GM18499 (cell line): ENCODE measurements at regions not wholly inside any gene's neighbourhood (a gene's known extent, or its start where the extent isn't known, plus 50 kb on each side); places are given as distances from the start of the nearest gene placed in this dataset.
"Not testable (repeated sequence)": the region's sequence is repeated elsewhere in the genome, so short reads cannot be mapped to it uniquely, and the experiment has no call there.

Source experiments
- ATAC-seq: cut with Tn5 transposase; IDR thresholded peaks from one replicate; pipeline ENCODE4 v1.9.1; 2021; ENCODE audit warnings: moderate number of reproducible peaks; ENCODE audit not compliant: insufficient read depth, unreplicated experiment

DNA sequence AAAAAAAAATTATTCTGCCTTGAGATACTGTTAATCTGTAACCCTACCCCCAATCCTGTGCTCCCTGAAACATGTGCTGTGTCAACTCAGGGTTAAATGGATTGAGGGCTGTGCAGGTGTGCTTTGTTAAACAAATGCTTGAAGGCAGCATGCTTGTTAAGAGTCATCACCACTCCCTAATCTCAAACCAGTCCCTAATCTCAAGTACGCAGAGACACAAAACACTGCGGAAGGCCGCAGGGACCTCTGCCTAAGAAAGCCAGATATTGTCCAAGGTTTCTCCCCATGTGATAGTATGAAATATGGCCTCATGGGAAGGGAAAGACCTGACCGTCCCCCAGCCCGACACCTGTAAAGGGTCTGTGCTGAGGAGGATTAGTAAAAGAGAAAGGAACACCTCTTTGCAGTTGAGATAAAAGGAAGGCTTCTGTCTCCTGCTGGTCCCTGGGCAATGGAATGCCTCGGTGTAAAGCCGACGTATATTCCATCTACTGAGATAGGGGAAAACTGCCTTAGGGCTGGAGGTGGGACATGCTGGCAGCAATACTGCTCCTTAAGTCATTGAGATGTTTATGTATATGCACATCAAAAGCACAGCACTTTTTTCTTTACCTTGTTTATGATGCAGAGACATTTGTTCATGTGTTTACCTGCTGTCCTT, 402.6 kb downstream of the TBC1D32 start:
- not testable (repeated sequence) for ATAC-seq

DNA sequence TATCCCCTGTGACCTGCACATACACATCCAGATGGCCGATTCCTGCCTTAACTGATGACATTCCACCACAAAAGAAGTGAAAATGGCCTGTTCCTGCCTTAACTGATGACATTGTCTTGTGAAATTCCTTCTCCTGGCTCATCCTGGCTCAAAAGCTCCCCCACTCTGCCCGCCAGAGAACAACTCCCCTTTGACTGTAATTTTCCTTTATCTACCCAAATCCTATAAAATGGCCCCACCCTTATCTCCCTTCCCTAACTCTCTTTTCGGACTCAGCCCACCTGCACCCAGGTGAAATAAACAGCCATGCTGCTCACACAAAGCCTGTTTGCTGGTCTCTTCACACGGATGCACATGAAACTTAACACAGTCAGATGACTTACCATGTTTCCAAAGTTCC, 403.8 kb downstream of the TBC1D32 start:
- ATAC-seq, result not testable (repeated sequence)

DNA sequence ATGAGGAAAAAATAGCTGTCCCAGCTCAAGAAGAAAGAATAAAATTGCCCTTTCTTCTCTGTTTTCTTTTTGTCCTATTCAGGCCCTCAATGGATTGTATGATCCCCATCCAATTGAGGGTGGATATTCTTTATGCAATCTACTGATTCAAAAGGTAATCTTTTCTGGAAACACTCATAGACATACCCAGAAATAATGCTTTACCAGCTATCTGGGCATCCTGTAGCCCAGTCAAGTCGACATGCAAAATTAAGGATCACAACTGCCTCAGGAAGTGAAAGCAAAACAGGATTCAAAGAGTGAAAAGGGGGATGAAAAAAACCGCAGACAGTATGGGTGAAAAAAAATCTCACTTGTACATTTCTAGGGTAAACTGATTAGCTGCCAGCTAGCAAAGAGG, 410.1 kb downstream of the TBC1D32 start:
- ATAC-seq, result no peak

DNA sequence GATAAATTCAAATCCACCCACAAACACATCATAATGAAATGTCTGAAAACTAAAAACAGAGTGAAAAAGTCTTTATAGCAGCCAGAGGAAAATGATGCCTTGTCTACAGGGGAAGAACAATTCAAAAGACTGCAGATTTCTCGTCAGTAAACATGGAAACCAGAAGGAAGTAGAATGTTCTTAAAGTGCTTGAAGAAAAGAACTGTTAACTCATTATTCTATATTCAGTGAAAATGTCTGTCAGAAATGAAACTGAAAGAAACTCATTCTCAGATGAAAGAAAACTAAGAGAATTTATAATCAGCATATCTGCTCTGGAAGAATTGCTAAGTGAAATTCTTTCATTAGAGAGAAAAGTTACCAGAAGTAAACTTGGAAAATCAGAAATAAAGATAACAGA, 416.1 kb downstream of the TBC1D32 start:
- ATAC-seq, result peak; percentile 45

DNA sequence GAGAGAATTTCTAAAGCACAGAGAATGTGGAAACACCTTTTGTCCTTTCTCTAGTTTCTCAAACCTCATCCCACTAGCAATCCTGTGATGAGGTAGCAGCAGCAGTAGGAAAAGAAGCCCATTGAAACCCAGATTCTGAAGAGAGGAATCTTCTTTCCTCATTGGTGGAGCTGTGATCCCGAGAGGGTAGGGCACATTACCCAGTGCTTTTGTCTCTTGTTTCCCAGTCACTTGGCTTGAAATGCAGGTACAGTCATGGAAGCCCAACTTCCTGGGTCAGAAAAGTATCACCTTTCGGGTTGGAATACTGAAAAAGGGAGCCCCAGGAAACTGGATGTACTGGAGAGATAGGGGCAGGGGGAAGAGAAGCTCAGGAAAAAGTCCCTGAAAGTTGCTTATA, 417.4 kb downstream of the TBC1D32 start:
- no peak for ATAC-seq

DNA sequence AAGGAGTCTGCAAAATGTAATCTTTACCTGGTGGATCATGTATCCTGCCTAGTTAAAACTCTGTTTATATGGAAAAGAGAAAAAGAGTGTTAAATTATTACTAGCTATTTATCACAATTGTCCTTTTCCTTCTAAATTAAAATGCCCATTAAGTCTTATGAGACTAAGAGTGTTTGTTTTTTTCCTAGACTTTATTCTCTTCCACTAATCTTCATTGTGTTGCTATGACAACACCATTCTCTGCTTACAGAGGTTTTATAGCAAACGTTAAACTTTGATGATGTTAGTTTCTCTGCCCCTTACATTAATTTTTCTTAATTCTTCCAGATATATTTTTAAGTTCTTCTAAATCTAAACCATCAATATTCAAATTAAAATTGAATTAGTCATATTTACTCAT, 420.8 kb downstream of the TBC1D32 start:
- no peak for ATAC-seq

DNA sequence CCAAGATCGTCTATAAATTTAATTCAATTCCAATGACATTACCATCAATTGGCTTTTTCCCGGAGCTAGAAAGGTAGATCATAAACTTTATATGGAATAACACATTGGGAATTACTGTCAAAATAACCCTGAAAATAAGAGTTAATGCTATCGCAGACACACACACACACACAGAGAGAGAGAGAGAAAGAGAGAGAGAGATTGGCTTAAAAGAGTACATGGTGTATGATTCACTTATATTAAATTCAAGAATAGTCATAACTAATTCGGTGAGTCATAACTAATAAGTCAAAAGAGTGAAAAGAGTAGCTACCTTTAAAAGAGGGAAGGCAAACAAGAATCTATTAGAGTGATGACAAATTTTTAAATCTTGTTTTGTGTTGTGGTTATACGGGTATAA, 425.5 kb downstream of the TBC1D32 start:
- ATAC-seq, result no peak

DNA sequence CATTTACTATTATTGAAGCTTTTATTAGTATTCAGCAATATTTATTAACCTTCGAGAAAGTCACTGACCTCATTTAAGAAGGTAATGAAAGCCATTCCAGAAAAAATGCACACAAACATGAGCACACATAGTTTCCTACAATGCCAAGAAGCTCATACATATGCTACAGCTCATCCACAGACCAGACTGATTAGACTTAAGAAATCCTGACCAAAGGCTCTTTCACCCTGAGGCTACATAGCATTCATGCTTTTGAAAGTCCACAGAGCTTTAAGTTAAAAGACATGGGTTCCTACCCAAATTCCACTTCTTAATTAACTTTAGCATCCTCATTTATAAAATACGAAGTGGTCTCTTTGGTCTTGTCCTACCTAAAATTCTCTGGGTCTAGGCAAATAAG, 430.4 kb downstream of the TBC1D32 start:
- ATAC-seq, result no peak

DNA sequence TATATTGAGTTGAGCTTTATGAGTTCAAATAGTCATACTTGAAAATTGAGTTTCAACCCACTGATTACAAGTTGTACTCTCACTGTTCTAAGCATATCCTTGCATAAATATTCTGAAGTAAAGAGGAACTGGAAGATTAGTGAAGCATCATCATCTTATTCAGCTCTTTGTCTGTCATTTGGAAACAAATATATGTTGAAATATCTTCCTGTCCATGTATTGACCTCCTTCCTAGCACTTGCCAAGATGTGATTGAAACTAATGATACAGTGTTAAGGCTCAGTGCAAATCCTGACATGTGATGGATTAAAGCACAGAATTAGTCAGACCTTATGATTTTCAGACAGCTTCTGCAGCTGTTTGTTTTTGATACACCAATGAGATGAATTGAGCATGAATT, 434.3 kb downstream of the TBC1D32 start:
- ATAC-seq, result no peak

DNA sequence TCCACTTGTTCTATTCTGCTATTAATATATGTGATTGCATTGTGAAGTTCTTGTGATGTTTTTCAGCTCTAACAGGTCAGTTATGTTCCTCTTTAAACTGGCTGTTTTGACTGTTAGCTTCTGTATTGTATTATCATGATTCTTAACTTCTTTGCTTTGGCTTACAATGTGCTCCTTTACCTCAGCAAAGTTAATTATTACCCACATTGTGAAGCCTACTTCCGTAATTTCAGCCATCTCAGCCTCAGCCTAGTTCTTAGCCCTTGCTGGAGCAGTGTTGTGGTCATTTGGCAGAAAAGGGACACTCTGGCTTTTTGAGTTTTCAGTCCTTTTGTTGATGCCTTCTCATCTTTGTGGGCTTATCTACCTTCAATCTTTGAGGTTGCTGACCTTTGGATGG, 440.2 kb downstream of the TBC1D32 start:
- peak; percentile 64 for ATAC-seq

DNA sequence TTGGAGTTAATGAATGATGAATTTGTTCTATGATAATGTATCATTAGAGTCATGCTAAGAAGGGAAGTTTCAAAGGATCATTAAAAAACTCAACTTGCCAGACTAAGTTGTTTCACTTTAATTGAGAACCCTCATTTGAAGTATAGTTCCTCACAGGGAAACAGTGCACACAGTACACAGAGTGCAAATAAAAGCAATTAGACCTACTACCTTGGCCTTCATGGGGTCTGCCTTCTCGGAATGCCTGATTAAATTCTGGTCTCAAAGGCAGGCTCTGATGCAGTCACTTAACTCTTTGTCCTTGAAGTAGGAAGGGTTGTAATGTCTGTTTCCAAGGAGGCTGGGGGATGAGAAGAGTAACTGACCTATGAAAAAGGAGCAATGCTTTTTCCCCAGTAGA, 457.3 kb downstream of the TBC1D32 start:
- no peak for ATAC-seq

DNA sequence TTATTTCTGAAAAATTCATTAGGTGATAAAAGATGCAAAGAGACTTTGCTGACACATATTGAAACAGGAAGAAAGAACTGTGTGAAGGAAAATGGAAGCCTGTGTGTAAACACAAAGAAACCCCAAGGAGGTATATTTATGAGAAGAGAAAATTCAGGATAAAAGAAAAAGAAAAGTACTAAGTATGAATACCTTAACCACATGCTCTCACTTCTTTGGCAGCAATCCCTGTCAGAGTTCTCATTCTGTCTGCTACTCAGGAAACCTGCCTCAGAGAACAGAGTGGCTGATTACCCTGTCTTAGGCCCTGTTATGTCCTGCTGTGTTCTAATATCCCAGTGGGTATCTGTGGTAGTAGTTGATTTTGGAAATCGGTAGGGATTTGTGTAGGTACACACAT, 457.9 kb downstream of the TBC1D32 start:
- ATAC-seq, result peak; percentile 59

DNA sequence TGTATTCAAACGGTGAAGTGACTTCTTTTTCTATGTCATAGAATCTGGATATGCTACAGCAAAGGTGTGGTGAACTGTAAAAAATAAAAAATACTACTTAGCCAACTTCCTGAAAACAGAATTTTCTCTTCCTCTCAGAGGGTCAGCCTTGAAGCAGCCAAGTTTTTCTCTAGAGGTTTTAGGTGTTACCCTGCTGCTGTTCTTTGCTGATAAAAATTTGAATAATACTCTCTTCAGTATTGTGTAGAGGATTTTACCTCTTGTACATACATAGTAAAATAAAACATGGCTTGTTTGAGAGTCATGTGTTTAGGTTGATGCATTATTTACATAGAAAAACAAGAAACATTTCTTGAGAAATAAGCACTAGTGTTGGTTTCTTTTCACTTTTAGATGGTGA, 458.4 kb downstream of the TBC1D32 start:
- no peak for ATAC-seq

DNA sequence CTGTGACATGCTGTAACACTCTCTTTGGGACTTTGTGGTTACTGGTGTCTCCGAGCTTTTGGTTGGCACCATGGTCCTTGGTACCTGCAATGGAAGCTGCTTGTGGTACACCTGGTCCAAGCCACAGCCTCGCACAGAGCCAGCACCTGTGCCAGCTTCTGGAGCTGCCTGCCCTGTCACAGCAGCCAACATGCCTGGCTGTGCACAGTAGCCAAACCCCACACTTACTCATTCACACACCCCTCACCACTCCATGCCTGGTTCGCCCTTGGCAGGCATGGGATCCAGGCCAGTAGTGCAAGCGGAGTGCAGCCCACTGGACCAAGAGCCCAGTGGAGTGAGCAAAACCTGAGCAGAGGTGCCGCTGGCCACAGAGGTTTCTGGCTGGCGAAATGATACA, 459.9 kb downstream of the TBC1D32 start:
- ATAC-seq, result no peak

DNA sequence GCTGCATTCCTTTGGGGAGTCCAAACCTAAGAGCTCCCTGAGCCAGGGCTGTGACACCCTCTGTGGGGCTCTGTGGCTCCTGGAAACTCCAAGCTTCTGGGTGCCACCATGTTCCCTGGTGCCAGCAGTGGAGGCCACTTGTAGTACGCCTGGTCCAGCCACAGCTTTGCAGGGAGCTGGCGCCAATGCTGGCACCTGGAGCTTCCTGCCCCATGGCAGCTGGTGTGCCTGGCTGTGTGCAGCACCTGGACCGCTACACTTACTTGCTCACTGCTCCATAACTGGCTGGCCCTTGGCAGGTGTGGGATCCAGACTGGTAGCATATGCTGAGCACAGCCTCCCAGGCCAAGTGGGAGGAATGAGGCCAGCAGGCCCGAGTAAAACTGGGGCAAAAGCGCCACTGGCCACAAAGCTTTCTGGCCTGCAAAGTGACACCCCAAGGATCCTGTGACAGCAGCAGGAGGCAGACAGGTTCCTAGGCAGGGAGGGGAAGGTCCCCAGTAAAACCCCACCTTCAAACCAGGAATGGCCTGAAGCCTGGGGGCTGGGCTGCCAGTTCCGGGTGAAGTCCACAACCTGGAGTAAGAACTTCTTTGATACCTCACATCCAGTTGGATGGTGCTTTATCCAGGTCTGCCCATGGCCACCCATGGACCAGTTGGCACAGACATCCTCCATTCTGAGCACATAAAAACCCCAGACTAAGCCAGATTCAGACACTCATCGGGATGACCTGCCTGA, 461.0 kb downstream of the TBC1D32 start:
- no peak for ATAC-seq

DNA sequence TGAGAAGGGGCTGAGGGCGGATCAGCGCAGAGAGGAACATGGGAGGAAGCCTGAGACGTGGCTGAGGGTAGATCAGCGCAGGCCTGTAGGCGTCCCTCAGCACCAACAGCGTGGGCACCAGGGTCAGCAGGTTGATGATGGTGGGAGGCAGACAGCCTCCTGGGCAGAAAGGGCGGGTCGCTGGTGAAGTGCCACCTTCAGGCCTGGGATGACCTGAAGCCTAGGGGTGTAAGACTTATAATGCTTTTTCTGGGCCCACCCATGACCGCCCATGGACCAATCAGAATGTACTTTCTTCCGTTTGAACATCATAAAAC, 462.1 kb downstream of the TBC1D32 start:
- no peak for ATAC-seq

DNA sequence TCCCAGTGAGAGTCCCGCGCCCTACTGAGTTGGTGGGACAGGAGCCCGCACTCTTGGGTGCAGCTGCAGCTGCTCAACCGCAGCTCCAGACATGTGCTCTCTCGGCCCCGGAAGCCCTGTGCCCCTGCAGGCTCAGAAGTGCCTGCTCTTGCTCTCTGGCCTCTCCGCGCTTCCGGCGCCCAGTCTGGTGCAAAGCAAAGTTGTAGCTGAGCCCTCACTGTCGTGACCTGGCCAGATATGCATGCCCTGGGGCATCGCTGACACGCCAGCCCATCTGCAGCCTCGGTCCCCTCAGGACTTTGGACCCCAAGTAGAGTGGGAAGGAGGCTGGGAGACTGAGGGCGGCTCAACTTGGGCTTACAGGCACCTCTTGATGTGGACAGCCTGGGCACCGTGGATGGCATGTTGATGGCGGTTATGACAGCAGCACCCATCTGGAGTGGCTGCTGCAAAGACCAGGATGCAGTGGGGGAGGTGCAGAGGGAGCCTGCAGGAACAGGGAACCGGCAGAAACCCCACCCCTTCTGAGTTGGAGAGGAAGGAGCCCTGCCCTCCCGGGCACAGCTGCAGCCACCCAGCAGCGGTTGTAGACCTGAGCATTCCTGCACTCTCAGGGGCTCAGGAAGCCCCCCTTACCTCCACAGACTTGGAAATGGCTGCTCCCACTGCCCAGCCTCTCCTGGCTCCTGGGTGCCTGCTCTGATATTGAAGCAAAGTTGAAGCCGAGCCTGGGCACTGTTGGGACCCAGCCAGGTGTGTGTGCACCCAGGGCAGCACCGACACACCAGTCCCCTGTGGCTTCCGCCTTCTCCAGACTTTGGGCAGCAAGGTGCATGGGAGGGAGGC, 462.6 kb downstream of the TBC1D32 start:
- ATAC-seq, result no peak

DNA sequence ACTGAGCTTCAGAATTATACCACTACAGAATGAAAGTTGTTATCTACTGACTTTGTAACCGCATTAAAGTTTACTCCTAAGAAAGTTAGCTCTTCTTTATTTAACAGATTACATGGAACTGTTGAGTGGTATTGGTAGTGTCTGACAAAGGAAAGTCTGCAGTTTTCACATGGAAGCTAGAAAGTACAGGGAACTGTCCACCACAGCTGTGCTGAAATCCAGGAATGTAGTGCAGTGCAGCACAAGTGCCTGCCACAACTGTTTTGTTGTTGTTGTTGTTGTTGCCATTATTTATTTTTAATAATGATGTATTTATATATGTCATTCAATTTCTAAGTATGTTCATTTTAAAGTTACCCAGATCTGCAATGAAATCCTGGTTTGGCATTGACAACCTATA, 464.9 kb downstream of the TBC1D32 start:
- ATAC-seq, result no peak

DNA sequence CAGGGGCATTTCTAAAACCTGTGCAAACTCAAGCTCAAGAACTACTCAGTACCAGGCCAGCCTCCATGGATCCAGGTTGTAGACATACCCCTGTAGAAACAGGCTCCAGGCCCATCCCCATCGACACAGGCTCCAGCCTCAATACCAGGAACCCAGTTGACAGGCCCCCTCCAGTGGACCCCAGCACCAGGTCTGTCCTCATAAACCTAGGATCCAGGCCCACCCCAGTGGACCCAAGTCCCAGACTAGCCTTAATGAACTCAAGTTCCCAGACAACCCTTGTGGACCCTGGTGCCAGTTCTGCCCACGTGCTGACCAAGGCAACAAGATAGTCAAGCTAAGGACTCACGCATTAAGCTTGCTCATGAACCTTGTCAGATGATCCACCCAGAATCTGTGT, 476.9 kb downstream of the TBC1D32 start:
- no peak for ATAC-seq

DNA sequence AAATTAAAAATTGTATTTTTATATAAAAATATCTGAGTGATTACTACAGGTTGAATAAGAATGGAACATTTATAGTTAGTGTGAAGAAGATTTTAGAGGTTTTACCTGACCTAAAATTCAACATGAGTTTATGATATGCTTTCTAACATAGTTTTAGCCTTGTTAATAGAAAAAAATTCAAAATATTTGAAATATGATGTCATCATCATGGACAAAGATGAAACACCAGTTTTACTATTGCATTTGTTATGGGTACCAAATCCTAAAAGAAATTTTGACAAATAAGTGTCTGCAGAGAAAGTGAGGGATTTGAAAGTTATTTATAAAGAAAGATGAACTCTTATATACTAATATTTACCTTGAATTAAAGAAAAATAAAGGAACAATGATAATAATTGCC, 479.7 kb downstream of the TBC1D32 start:
- ATAC-seq, result no peak

DNA sequence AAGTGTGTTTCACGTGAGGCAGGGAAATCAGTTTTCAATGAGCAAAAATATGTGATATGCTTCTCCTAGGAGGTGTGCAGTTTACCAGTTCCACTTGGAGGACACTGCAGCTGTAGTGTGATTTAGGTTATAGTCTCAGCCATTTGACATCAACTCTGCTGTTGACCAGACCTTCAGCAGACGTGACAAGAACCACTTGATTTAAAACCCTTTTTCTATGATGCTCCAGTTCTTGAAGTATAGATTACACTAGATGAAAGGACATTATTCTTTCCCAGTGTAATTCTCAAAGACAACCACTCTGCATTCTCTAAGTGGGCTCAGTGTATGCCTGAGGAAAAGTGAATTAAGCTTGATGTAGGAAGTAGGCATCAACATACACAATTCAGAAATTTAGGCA, 480.8 kb downstream of the TBC1D32 start:
- ATAC-seq, result no peak
